Stimulated activated naive CD8-positive, alpha-beta T cell treated with anti-CD3 and anti-CD28 coated beads, Interleukin-15, amount 100 ng/mL, for 72 hours (primary cell): ENCODE measurements at regions not wholly inside any gene's neighbourhood (a gene's known extent, or its start where the extent isn't known, plus 50 kb on each side); places are given as distances from the start of the nearest gene placed in this dataset.

Experiments
- ATAC-seq: fragments of 150-1000 bp; cut with Tn5 transposase; 2 replicates; pipeline ENCODE4 v1.10.0; 2021; ENCODE audit warnings: mild to moderate bottlenecking, moderate library complexity
- DNase-seq, 2 donors: peaks; one replicate each; pipeline ENCODE4 v3.0.0; 2021 to 2022
- H3K27ac Mint-ChIP-seq, 2 donors: one replicate each; pipeline ENCODE4 v1.8.0; 2022; ENCODE audit warnings: mild to moderate bottlenecking in 2 of 2, mixed read lengths in 2 of 2, moderate library complexity in 2 of 2
- H3K27me3 Mint-ChIP-seq: one replicate; pipeline ENCODE4 v1.8.0; 2022; ENCODE audit warnings: mixed read lengths
- H3K4me1 Mint-ChIP-seq: one replicate; pipeline ENCODE4 v1.8.0; 2022; ENCODE audit warnings: mild to moderate bottlenecking, mixed read lengths
- H3K4me3 Mint-ChIP-seq, 2 donors: one replicate each; pipeline ENCODE4 v1.8.0; 2022; ENCODE audit warnings: mild to moderate bottlenecking in 2 of 2, mixed read lengths in 2 of 2, moderate library complexity in 1 of 2
- H3K9me3 Mint-ChIP-seq, 2 donors: one replicate each; pipeline ENCODE4 v1.8.0; 2022; ENCODE audit warnings: mixed read lengths in 2 of 2

GRCh38 chr9:134272302-134273023, 53.8 kb upstream of the RXRA start:
- Mint-ChIP-seq H3K27ac (no peak overlapping the region), H3K4me3 (no peak overlapping the region), H3K4me1 (peaks cover 9% of the 10 kb centered on the region), H3K9me3 (no peaks in the 10 kb centered on the region), H3K27me3 (peaks cover 32% of the 10 kb centered on the region)
- ATAC-seq (no peak), DNase-seq (no peak)

DNA sequence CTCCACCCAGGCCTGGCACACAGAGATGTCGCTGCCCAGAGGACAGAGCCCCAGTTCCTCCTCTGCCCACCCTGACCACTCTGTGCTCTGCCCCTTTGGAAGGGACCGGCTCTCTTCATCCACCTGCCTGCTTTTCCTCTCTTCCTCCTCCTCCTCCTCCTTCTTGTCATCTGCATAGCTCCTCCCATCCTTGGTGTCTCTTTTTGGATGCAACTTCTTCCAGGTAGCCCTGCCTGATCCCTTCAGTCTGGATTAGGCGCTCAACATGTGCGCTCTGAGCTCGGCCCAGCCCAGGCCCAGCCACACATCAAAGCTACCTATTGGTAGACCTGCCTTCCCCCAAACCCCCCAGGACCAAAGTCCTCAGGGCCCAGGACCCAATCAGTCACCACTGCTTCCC, 52.6 kb upstream of the RXRA start:
- H3K4me1 Mint-ChIP-seq, result peaks cover under 1% of the 10 kb centered on the region
- ATAC-seq (no peak), DNase-seq (no peak)
- H3K9me3 Mint-ChIP-seq, result no peaks in the 10 kb centered on the region
- peaks cover 20% of the 10 kb centered on the region for H3K27me3 Mint-ChIP-seq
- no peak overlapping the region for H3K27ac Mint-ChIP-seq
- no peak overlapping the region for H3K4me3 Mint-ChIP-seq

DNA sequence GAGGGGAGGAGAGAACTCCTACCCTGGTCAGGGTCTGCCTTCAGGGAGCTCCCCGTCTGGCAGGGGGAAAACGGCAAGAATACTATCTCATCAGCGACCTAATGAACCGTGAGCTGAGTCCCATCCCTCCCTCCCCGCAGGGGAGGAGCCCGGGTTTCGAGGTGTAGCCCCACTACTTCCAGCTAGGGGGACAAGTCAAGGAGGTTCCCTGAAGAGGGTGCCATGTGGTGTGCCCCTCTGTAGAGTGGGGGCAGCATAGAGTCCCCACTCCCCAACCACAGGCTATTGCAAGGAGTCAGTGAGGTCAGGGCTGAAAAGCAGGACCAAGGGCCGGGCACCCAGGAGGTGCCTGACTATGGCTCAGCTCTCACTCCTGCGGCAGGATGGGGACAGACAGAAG, 50.9 kb upstream of the RXRA start:
- peak; percentile 10 for ATAC-seq

DNA sequence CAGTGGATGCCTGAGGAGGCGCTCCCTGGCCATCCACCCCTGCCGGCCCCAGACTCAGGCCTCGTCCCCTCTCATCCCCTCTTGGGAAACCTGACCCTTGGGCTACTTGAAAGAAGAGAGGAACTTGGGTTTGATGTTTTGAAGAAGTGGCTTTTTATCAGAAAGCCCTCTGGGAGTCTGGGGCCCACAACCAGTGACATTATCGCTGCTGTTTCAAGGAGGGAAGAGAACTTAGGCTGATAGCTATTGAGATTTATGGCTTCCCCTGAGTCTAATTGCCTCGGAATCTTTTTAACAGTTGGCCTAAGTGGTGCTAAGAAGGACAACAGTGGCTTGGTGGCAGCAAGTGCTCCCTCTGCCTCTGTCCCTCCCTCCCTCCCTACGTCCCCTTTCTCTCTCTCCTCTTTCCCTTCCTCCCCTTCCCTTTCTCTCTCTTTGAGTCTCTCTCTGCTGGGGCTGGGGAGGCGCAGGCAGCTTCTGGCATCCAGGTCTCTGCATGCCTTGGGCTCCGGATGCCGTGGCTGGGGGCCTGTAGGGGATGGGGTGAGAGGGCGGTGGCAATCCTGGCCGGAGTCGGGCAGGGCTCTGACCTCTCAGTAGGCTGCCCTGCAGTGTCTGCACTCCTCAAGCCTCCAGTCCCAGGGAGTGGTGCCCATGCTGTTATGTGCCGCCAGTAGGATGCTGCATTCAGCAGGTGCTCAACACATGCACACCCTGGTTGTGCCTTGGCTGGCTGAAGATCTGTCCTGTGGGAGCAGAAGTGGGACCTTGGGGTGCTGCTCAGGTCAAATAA, 49.6 kb upstream of the RXRA start:
- Mint-ChIP-seq H3K9me3 (no peaks in the 10 kb centered on the region), H3K4me1 (no peaks in the 10 kb centered on the region), H3K27ac (no peak overlapping the region), H3K4me3 (no peak overlapping the region), H3K27me3 (peaks cover 19% of the 10 kb centered on the region)
- no peak for ATAC-seq
- DNase-seq, result no peak

More for the DNA sequence above, 50.9 kb upstream of the RXRA start:
- Mint-ChIP-seq H3K4me3 (no peak overlapping the region), H3K27me3 (peaks cover 19% of the 10 kb centered on the region), H3K4me1 (no peaks in the 10 kb centered on the region), H3K9me3 (no peaks in the 10 kb centered on the region), H3K27ac (no peak overlapping the region)
- DNase-seq, result no peak
